HCT116 (cell line): ENCODE measurements at regions not wholly inside any gene's neighbourhood (a gene's known extent, or its start where the extent isn't known, plus 50 kb on each side); places are given as distances from the start of the nearest gene placed in this dataset.

ENCODE experiments used
- ATAC-seq: fragments of 200-7000 bp; cut with Tn5 transposase; 2 replicates; pipeline ENCODE4 v1.9.1; 2020; ENCODE audit warnings: mild to moderate bottlenecking, moderate library complexity
- BruUV-seq: library from RNA; stranded (reverse); fragments of 400-500 nt; replicated peaks from 2 replicates; lab custom pipeline; 2021; lab: Mats Ljungman, UMichigan
- CTCF ChIA-PET: fragments of 300-600 bp; sonication (Branson Sonifier 250); formaldehyde crosslinking; loops from one replicate; lab custom pipeline; 2021; ENCODE audit warnings: antibody characterized with exemption; lab: Charles Lee
- POLR2A ChIA-PET: fragments of 300-600, 350-600 bp; sonication (Branson Sonifier 250); formaldehyde crosslinking; loops from one replicate; lab custom pipeline; 2021; ENCODE audit warnings: antibody characterized with exemption; lab: Charles Lee
- RAD21 ChIA-PET, 2 experiments: fragments of 300-600 bp; sonication (Branson Sonifier 250); formaldehyde crosslinking; loops; one replicate each; lab custom pipeline; 2023; ENCODE audit warnings: low total read pairs in 2 of 2; ENCODE audit not compliant: uncharacterized antibody in 2 of 2, unreplicated experiment in 2 of 2, low non-redundant PET in 1 of 2; lab: Charles Lee
- DNase-seq: peaks from one replicate; pipeline ENCODE4 v3.0.0-alpha.2; 2010; ENCODE audit warnings: low read depth, low spot score
- H2AFZ ChIP-seq: fragments of 200-600 bp; shearing (Covaris generic), sonication (generic); 2 replicates; pipeline ENCODE4 v1.6.1; 2017; ENCODE audit warnings: low read depth, mixed run types, mixed read lengths, antibody characterized with exemption, low read length; ENCODE audit not compliant: poor library complexity, severe bottlenecking
- H3K27ac ChIP-seq: 2 replicates; pipeline ENCODE4 v1.5.1; 2012; ENCODE audit warnings: low read depth, low read length
- H3K27me3 ChIP-seq: fragments of 200-600 bp; sonication (generic); 2 replicates; pipeline ENCODE4 v1.6.1; 2016; ENCODE audit warnings: mixed run types, low read length, mixed read lengths; ENCODE audit not compliant: insufficient read depth
- H3K36me3 ChIP-seq, 2 experiments: fragments of 200-500 bp in 1 of 2; fragments of 200-600 bp in 1 of 2; sonication (Bioruptor generic) in 1 of 2; sonication (generic) in 1 of 2; 2 replicates each; pipeline versions ENCODE4 v1.5.1 to v1.6.1; 2014 to 2016; ENCODE audit warnings: low read length in 2 of 2, inconsistent platforms in 1 of 2, mixed read lengths in 1 of 2, mixed run types in 1 of 2; ENCODE audit not compliant: insufficient read depth in 2 of 2, control insufficient read depth in 1 of 2
- H3K4me1 ChIP-seq, 2 experiments: fragments of 200-600 bp in 1 of 2; sonication (generic) in 1 of 2; 2 replicates each; pipeline versions ENCODE4 v1.5.1 to v1.6.1; 2012 to 2017; ENCODE audit warnings: low read length in 2 of 2, inconsistent platforms in 1 of 2, mild to moderate bottlenecking in 1 of 2, mixed read lengths in 1 of 2, mixed run types in 1 of 2, moderate library complexity in 1 of 2; ENCODE audit not compliant: insufficient read depth in 2 of 2, control insufficient read depth in 1 of 2
- H3K4me2 ChIP-seq: fragments of 200-600 bp; sonication (generic); 2 replicates; pipeline ENCODE4 v1.6.1; 2017; ENCODE audit warnings: mixed run types, low read length, mixed read lengths
- H3K4me3 ChIP-seq, 2 experiments: fragments of 200-600 bp in 1 of 2; sonication (generic) in 1 of 2; replicated peaks in 1 of 2; 2 replicates each; pipeline ENCODE4 v1.5.1; 2011 to 2016; ENCODE audit warnings: low read length in 2 of 2, control low read depth in 1 of 2, low read depth in 1 of 2, mild to moderate bottlenecking in 1 of 2, mixed read lengths in 1 of 2, mixed run types in 1 of 2
- H3K79me2 ChIP-seq: fragments of 200-600 bp; sonication (generic); 2 replicates; pipeline ENCODE4 v1.6.1; 2017; ENCODE audit warnings: mild to moderate bottlenecking, mixed run types, low read length, moderate library complexity, mixed read lengths; ENCODE audit not compliant: insufficient read depth
- H3K9ac ChIP-seq: fragments of 200-600 bp; sonication (generic); 2 replicates; pipeline ENCODE4 v1.6.1; 2016; ENCODE audit warnings: low read length, mixed read lengths
- H3K9me2 ChIP-seq: fragments of 200-600 bp; sonication (generic), shearing (Covaris generic); 2 replicates; pipeline ENCODE4 v1.6.1; 2017; ENCODE audit warnings: mixed run types, mild to moderate bottlenecking, moderate library complexity; ENCODE audit not compliant: insufficient read depth
- H3K9me3 ChIP-seq, 2 experiments: fragments of 200-500 bp in 1 of 2; fragments of 200-600 bp in 1 of 2; sonication (Bioruptor generic) in 1 of 2; sonication (generic) in 1 of 2; 2 replicates each; pipeline ENCODE4 v1.6.1; 2014 to 2017; ENCODE audit warnings: low read length in 2 of 2, mixed read lengths in 2 of 2, inconsistent platforms in 1 of 2, low read depth in 1 of 2, mild to moderate bottlenecking in 1 of 2, mixed run types in 1 of 2, moderate library complexity in 1 of 2; ENCODE audit not compliant: control insufficient read depth in 1 of 2, insufficient read depth in 1 of 2
- H4K20me1 ChIP-seq: fragments of 200-600 bp; sonication (generic), shearing (Covaris generic); 2 replicates; pipeline ENCODE4 v1.6.1; 2017; ENCODE audit warnings: mixed run types, mild to moderate bottlenecking, moderate library complexity; ENCODE audit not compliant: insufficient read depth
- CEBPB ChIP-seq: IDR thresholded peaks from 2 replicates; pipeline ENCODE4 v1.6.1; 2012; ENCODE audit warnings: low read depth
- EGR1 ChIP-seq: IDR thresholded peaks from 2 replicates; pipeline ENCODE4 v1.6.1; 2012; ENCODE audit warnings: low read depth
- EZH2 ChIP-seq: fragments of 200-600 bp; sonication (generic); IDR thresholded peaks from 2 replicates; pipeline ENCODE4 v1.6.1; 2017; ENCODE audit warnings: antibody characterized with exemption, mixed run types
- JUND ChIP-seq: IDR thresholded peaks from 2 replicates; pipeline ENCODE4 v1.6.1; 2012
- REST ChIP-seq: IDR thresholded peaks from 2 replicates; pipeline ENCODE4 v1.6.1; 2012; ENCODE audit warnings: low read depth
- SP1 ChIP-seq: IDR thresholded peaks from 2 replicates; pipeline ENCODE4 v1.6.1; 2012; ENCODE audit warnings: low read depth
- TCF7L2 ChIP-seq: IDR thresholded peaks from 2 replicates; pipeline ENCODE4 v1.7.0; 2011; ENCODE audit warnings: borderline replicate concordance, inconsistent platforms; ENCODE audit not compliant: insufficient read depth, insufficient read length; ENCODE audit errors: extremely low read depth
- ZNF274 ChIP-seq: fragments of 200-500 bp; sonication (Bioruptor generic); IDR thresholded peaks from 2 replicates; pipeline ENCODE4 v1.6.1; 2014; ENCODE audit warnings: mild to moderate bottlenecking, low read depth, low read length, inconsistent platforms
- intact Hi-C: fragments of 100-400 bp; cut with micrococcal nuclease; formaldehyde crosslinking; loops from 2 replicates; pipeline ENCODE4 v1.10.0; 2022
- TF ChIP-seq, protein P1 (sequence below): IDR thresholded peaks from 2 replicates; pipeline ENCODE4 v1.6.1; 2011; ENCODE audit warnings: mild to moderate bottlenecking, low read length, moderate library complexity; ENCODE audit not compliant: insufficient replicate concordance; ENCODE audit errors: extremely low read depth

- intact Hi-C loops: no loop called here
These were observed 94.8 kb upstream of the PTPRT start for GRCh38 chr20:43284486-43284885.

DNA sequence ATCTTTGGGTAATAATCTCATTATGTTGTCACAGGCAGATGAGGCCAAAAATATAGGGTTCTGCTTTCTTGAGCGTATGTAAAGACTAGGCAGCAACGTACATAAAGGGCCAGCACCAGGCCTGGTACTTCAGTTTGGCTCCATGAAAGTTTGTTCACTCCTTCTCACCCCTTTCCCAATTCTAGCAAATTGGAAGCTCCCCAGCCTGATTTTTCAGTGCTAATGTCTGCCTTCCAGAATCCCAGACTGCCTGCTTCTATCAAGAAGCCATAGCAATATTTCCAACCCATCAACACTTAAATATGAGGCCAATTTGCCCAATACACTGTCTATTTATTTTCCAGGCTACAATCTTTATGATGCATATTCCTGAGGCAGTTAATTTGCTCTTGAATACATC lies 93.4 kb upstream of the PTPRT start:
- no peaks in the 10 kb centered on the region for H3K4me1 ChIP-seq
- ATAC-seq: no peak
- no peaks in the 10 kb centered on the region for H3K36me3 ChIP-seq
- DNase-seq: no peak
- no peak overlapping the region for H3K4me2 ChIP-seq
- H3K9me2 ChIP-seq: no peaks in the 10 kb centered on the region
- no peak overlapping the region for H3K9ac ChIP-seq
- no TSS peak for BruUV-seq
- H3K27ac ChIP-seq: no peak overlapping the region
- intact Hi-C loops: no loop called here
- no peak overlapping the region for H3K4me3 ChIP-seq
- TF ChIP-seq, protein P1, sequence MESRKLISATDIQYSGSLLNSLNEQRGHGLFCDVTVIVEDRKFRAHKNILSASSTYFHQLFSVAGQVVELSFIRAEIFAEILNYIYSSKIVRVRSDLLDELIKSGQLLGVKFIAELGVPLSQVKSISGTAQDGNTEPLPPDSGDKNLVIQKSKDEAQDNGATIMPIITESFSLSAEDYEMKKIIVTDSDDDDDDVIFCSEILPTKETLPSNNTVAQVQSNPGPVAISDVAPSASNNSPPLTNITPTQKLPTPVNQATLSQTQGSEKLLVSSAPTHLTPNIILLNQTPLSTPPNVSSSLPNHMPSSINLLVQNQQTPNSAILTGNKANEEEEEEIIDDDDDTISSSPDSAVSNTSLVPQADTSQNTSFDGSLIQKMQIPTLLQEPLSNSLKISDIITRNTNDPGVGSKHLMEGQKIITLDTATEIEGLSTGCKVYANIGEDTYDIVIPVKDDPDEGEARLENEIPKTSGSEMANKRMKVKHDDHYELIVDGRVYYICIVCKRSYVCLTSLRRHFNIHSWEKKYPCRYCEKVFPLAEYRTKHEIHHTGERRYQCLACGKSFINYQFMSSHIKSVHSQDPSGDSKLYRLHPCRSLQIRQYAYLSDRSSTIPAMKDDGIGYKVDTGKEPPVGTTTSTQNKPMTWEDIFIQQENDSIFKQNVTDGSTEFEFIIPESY: no peak
- no peak for TF ChIP-seq ZNF274
- no peak for TF ChIP-seq TCF7L2
- TF ChIP-seq EGR1: no peak
- no peak for TF ChIP-seq CEBPB
- no peak for TF ChIP-seq REST
- no peak for TF ChIP-seq JUND
- TF ChIP-seq SP1: no peak
- TF ChIP-seq EZH2: no peak
- no peaks in the 10 kb centered on the region; the same call in 1 of the 2 replicates for H4K20me1 ChIP-seq
- POLR2A ChIA-PET: no interaction called here
- H3K27me3 ChIP-seq: peaks cover 6% of the 10 kb centered on the region; the same call in 1 of the 2 replicates
- RAD21 ChIA-PET: no interaction called here
- CTCF ChIA-PET: no interaction called here
- no peaks in the 10 kb centered on the region for H3K9me3 ChIP-seq
- H2AFZ ChIP-seq: no peak overlapping the region
- H3K79me2 ChIP-seq: no peaks in the 10 kb centered on the region

More at GRCh38 chr20:43284486-43284885, 94.8 kb upstream of the PTPRT start:
- DNase-seq (no peak), ATAC-seq (no peak)
- H3K27me3 ChIP-seq: peaks cover 6% of the 10 kb centered on the region; the same call in 1 of the 2 replicates
- H3K9me3 ChIP-seq: no peaks in the 10 kb centered on the region
- no peak overlapping the region for H3K27ac ChIP-seq
- no peaks in the 10 kb centered on the region for H3K9me2 ChIP-seq
- no peaks in the 10 kb centered on the region for H3K79me2 ChIP-seq
- BruUV-seq: no TSS peak
- H3K4me1 ChIP-seq: no peaks in the 10 kb centered on the region
- H2AFZ ChIP-seq: no peak overlapping the region
- H3K9ac ChIP-seq: no peak overlapping the region
- ChIA-PET POLR2A (no interaction called here), CTCF (no interaction called here), RAD21 (no interaction called here)
- no peaks in the 10 kb centered on the region for H3K36me3 ChIP-seq
- no peak for TF ChIP-seq JUND
- H3K4me2 ChIP-seq: no peak overlapping the region
- no peaks in the 10 kb centered on the region; the same call in 1 of the 2 replicates for H4K20me1 ChIP-seq
- no peak overlapping the region for H3K4me3 ChIP-seq
